GM19463 (cell line): ENCODE measurements at regions not wholly inside any gene's neighbourhood (a gene's known extent, or its start where the extent isn't known, plus 50 kb on each side); places are given as distances from the start of the nearest gene placed in this dataset.
"Not testable (repeated sequence)": the region's sequence is repeated elsewhere in the genome, so short reads cannot be mapped to it uniquely, and the experiment has no call there.

Experiments used
- ATAC-seq: cut with Tn5 transposase; IDR thresholded peaks from one replicate; pipeline ENCODE4 v1.9.1; 2021; ENCODE audit warnings: mild to moderate bottlenecking, moderate library complexity; ENCODE audit not compliant: unreplicated experiment

- no peak for ATAC-seq
These were observed 199.2 kb upstream of the HTR1E start for GRCh38 chr6:86738078-86738477.

- not testable (repeated sequence) for ATAC-seq
These were observed 205.7 kb upstream of the HTR1E start for GRCh38 chr6:86731631-86732030.

DNA sequence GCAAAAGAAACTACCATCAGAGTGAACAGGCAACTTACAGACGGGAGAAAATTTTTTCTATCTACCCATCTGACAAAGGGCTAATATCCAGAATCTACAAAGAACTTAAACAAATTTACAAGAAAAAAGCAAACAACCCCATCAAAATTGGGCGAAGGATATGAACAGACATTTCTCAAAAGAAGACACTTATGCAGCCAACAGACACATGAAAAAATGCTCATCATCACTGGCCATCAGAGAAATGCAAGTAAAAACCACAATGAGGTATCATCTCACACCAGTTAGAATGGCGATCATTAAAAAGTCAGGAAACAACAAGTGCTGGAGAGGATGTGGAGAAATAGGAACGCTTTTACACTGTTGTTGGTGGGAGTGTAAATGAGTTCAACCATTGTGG lies 206.6 kb upstream of the HTR1E start:
- not testable (repeated sequence) for ATAC-seq

GRCh38 chr6:86730216-86730615 lies 207.1 kb upstream of the HTR1E start:
- no peak for ATAC-seq

- ATAC-seq = no peak
These were observed 208.4 kb upstream of the HTR1E start for GRCh38 chr6:86728976-86729375.

- no peak for ATAC-seq
These were observed 212.6 kb upstream of the HTR1E start for GRCh38 chr6:86724695-86725094.

- ATAC-seq = no peak
These were observed 213.6 kb upstream of the HTR1E start for GRCh38 chr6:86723729-86724128.

DNA sequence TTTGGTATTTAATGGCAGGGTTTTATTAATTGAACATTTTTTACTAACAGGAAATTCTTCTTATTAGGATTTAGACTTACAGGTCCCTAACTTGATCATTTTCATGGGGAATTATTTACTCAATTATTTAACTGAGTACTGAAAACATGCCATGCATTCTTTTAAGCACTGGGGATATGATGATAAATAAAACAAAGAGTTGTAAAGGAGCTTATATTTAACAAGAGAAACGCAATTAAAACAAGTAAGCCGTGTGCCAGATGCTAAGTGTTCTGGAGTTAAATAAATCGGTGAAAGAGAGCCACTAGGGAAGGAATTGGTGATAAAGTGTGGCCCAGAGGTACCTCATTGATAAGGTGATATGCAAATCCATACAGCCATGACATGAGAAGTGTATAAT lies 214.2 kb upstream of the HTR1E start:
- no peak for ATAC-seq

GRCh38 chr6:86722131-86722530 lies 215.2 kb upstream of the HTR1E start:
- no peak for ATAC-seq

GRCh38 chr6:86715676-86716075 lies 221.7 kb upstream of the HTR1E start:
- ATAC-seq = no peak

GRCh38 chr6:86712039-86712438 lies 225.3 kb upstream of the HTR1E start:
- no peak for ATAC-seq

GRCh38 chr6:86707545-86708120 lies 229.7 kb upstream of the HTR1E start:
- no peak for ATAC-seq

GRCh38 chr6:86706449-86706848 lies 230.9 kb upstream of the HTR1E start:
- ATAC-seq = no peak

GRCh38 chr6:86701228-86701627 lies 236.1 kb upstream of the HTR1E start:
- not testable (repeated sequence) for ATAC-seq

DNA sequence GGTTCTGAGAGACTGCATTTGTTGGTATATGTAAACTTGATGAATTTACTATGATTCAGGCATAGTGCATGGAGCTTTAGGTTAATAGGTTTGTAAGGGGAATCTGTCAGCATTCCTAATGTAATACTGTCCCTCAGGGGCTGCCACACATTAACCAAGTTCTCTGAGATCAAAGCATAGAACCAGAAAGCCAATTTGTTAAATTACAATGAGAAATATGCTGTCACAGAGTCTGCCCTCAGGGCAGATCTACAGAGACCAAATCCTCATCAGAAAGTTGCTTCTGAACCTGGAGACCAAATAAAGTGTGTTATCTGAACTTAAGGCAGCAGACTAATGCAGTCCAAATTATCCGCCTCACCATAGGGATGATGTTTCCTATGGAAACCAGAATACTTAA lies 250.8 kb upstream of the HTR1E start:
- ATAC-seq = no peak

DNA sequence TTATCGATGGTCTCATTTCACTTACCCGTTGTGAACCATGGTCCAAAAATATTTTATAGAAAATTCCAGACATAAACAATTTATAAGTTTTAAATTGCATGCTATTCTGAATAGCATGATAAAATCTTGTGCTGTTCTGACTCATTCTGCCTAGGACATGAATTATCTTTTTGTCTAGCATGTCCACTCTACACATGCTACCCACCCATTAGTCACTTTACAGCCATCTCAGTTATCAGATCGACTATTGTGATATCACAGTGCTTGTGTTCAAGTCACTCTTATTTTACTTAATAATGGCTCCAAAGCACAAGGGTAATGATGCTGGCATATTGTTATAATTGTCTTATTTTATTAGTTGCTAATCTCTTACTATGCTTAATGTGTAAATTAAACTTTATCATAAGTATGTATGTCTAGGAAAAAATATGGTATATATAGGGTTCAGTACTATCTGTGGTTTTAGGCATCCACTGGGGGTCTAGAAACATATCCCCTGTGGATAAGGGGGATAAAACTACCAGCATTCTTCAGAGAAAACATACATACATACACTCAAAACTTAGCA lies 252.0 kb upstream of the HTR1E start:
- ATAC-seq = no peak

DNA sequence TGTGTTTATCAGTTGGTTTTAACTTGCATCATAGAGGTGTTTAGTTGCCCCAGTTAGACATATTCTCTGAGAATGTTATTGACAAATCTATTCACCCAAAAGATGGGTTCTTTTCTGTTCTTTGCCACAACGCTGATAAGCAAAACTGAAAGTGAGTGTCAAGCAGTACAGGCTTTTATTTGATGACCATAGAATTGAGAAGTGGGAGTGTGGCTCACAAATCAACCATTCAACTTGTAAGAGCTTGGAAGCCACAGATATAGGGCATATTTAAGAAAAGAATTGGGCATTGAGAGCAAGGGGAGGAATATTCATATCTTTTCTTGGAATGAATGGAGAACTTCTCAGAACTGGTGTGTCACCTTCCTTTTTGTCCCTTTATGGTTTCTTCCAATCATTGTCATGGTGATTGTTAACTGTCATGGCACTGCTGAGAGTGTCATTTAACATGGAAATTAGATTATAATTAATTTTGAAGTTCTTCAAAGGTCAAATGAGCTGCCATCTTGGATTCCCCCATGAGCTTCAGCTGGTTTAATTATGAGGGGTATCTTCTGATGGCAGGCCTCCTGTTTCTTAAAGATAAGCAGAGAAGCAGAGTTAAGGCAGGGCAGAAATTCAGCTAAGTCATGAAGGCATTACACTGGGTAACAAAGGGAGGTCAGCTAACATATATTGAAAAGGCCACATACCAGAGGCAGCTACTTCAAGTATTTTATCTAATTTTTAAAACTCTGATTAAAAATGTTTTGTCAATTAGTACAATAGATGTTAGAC lies 254.0 kb upstream of the HTR1E start:
- no peak for ATAC-seq

DNA sequence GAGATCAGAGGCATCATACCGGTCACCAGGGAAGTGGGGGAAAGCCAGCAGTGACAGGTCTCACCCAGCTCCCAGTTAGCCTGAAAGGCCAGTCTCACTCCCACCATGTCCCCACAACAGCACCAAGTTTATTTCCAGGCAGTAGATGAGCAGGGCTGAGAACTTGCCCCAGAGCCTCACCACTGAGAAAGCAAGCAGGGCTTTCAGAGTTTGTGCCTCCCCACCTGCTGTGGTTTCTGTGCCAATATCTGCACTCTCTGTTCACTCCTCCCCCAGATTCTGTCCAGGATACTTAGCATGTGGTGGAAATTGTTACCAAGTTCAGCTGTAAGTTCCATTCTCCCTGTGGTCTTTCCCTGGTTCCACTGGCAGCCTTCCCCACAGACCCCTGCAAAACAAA lies 255.0 kb upstream of the HTR1E start:
- peak; percentile 75 for ATAC-seq

GRCh38 chr6:86681140-86681539 lies 256.2 kb upstream of the HTR1E start:
- ATAC-seq = not testable (repeated sequence)

GRCh38 chr6:86672125-86672524 lies 265.2 kb upstream of the HTR1E start:
- ATAC-seq = not testable (repeated sequence)

- ATAC-seq = no peak
These were observed 280.1 kb upstream of the HTR1E start for GRCh38 chr6:86657192-86657591.

- ATAC-seq = no peak
These were observed 308.2 kb upstream of the HTR1E start for GRCh38 chr6:86629123-86629522.
